ENCODE measurements at regions not wholly inside any gene's neighbourhood (a gene's known extent, or its start where the extent isn't known, plus 50 kb on each side); places are given as distances from the start of the nearest gene placed in this dataset.

DNA sequence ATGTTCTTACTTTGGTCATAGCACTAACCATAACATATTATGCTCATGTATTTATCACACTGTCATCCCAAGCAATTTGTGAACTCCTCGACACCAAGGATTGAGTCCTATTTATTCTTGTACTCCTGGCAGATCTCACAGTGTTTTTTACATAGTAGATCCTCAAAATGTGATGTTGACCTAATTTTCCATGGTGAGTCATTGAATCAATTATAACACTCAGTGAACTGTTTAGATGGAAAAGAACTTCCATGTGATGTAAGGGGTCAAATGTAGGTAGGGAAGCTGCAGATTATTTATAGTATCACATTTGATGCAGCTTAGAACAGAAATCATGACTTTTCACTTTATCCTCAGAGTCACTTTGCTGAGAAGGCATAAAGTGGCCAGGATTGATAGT is 281.9 kb upstream of the ADAMTS5 start:
- Mint-ChIP-seq H3K36me3 (no peaks in the 10 kb centered on the region), H3K27me3 (peaks cover 2% of the 10 kb centered on the region), H3K4me3 (no peak overlapping the region), H3K27ac (no peak overlapping the region), H3K4me1 (no peaks in the 10 kb centered on the region), H3K9me3 (peaks cover 15% of the 10 kb centered on the region)

DNA sequence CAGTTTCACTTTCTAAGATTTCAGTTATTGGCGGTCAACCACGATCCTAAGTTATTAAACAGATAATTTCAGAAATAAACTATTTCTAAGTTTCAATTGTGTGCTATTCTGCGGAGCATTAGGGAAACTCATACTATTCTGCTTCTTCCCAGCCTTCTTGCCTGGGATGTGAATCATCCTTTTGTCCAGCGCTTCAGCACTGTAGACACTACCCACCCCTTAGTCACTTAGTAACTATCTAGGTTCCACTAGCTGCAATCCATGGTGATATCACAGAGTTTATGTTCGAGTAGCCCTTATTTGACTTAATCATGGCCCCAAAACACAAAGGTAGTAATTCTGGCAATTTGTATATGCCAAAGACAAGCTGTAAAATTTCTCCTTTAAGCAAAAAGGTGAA is 279.9 kb upstream of the ADAMTS5 start:
- H3K4me1 Mint-ChIP-seq = no peaks in the 10 kb centered on the region
- H3K4me3 Mint-ChIP-seq = no peak overlapping the region
- H3K9me3 Mint-ChIP-seq = peaks cover 12% of the 10 kb centered on the region
- H3K27me3 Mint-ChIP-seq = peaks cover 2% of the 10 kb centered on the region
- H3K27ac Mint-ChIP-seq = no peak overlapping the region
- H3K36me3 Mint-ChIP-seq = no peaks in the 10 kb centered on the region

- peaks cover 7% of the 10 kb centered on the region for H3K9me3 Mint-ChIP-seq
- no peak overlapping the region for H3K4me3 Mint-ChIP-seq
- H3K27me3 Mint-ChIP-seq = peaks cover 2% of the 10 kb centered on the region
- H3K4me1 Mint-ChIP-seq = no peaks in the 10 kb centered on the region
- H3K36me3 Mint-ChIP-seq = no peaks in the 10 kb centered on the region
- no peak overlapping the region for H3K27ac Mint-ChIP-seq
Measured at GRCh38 chr21:27244776-27245175, 277.9 kb upstream of the ADAMTS5 start.

DNA sequence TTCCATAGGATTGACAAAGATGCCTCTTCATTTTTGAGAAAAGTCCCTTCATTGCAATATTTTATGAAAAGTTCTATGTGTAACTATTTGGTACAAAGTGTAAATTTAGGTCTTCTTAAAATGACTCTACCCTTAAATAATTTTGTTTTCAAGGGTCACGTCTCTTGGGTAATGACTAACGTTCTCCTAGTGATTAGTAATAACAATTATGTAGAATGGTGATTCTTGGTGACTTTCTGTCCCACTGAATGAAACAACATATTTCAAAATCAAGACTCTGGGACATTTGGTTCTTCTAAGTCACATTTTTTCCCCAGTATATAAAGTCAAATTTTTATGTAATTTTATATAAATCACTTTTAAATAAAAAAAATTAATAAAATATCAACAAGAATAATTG is 277.5 kb upstream of the ADAMTS5 start:
- H3K36me3 Mint-ChIP-seq = no peaks in the 10 kb centered on the region
- peaks cover 2% of the 10 kb centered on the region for H3K27me3 Mint-ChIP-seq
- no peak overlapping the region for H3K4me3 Mint-ChIP-seq
- H3K9me3 Mint-ChIP-seq = peaks cover 7% of the 10 kb centered on the region
- no peak overlapping the region for H3K27ac Mint-ChIP-seq
- H3K4me1 Mint-ChIP-seq = no peaks in the 10 kb centered on the region

- H3K27me3 Mint-ChIP-seq = no peaks in the 10 kb centered on the region
- no peak overlapping the region for H3K4me3 Mint-ChIP-seq
- H3K27ac Mint-ChIP-seq = no peak overlapping the region
- peaks cover 3% of the 10 kb centered on the region for H3K9me3 Mint-ChIP-seq
- H3K4me1 Mint-ChIP-seq = no peaks in the 10 kb centered on the region
- H3K36me3 Mint-ChIP-seq = no peaks in the 10 kb centered on the region
Measured at GRCh38 chr21:27240839-27241238, 274.0 kb upstream of the ADAMTS5 start.

- Mint-ChIP-seq H3K4me3 (no peak overlapping the region), H3K36me3 (no peaks in the 10 kb centered on the region), H3K9me3 (no peaks in the 10 kb centered on the region), H3K27ac (no peak overlapping the region), H3K27me3 (no peaks in the 10 kb centered on the region), H3K4me1 (no peaks in the 10 kb centered on the region)
Measured at GRCh38 chr21:27233514-27234115, 266.7 kb upstream of the ADAMTS5 start.

- H3K27me3 Mint-ChIP-seq = no peaks in the 10 kb centered on the region
- no peaks in the 10 kb centered on the region for H3K36me3 Mint-ChIP-seq
- H3K4me1 Mint-ChIP-seq = no peaks in the 10 kb centered on the region
- no peak overlapping the region for H3K4me3 Mint-ChIP-seq
- H3K27ac Mint-ChIP-seq = no peak overlapping the region
- H3K9me3 Mint-ChIP-seq = no peaks in the 10 kb centered on the region
Measured at GRCh38 chr21:27225940-27226339, 259.1 kb upstream of the ADAMTS5 start.

DNA sequence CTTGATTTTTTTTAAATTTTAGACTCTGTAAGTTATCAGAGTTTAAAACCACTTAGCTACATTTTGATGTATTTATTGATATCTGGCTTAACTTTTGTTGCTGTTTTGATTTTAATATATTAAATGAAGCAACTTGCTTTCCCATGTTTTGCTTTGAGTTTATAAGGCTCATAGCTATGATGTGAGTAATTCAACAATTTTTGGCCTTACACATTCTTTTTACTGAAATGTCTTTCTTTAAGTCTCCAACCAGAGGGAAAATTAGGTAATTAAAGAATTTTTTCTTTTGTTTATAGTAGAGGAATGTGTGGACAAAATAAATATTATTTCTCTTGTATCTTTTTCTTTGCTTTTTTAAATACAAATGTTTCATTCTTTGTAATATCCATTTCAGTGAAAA is 258.3 kb upstream of the ADAMTS5 start:
- H3K27me3 Mint-ChIP-seq = no peaks in the 10 kb centered on the region
- H3K4me3 Mint-ChIP-seq = no peak overlapping the region
- H3K4me1 Mint-ChIP-seq = no peaks in the 10 kb centered on the region
- H3K27ac Mint-ChIP-seq = no peak overlapping the region
- no peaks in the 10 kb centered on the region for H3K36me3 Mint-ChIP-seq
- H3K9me3 Mint-ChIP-seq = peaks cover 2% of the 10 kb centered on the region

DNA sequence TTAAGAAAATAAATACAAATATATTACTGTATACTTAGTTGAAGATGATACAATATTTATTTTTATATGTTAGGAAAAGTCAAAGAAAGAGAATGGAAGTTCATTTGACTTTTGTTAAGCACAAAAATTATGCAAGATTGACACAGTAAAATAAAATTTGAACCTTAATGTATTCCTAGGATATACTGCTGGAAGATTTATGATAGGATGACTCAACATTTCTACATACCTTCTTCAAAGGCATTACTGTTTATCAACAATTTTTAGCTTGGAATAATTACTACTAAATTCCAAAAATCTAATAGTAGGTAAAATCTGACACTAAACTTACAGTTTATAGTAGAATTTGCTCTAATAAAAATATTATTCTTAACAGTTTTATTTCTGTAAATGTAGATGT is 257.3 kb upstream of the ADAMTS5 start:
- Mint-ChIP-seq H3K4me1 (no peaks in the 10 kb centered on the region), H3K9me3 (peaks cover 4% of the 10 kb centered on the region), H3K4me3 (no peak overlapping the region), H3K27ac (no peak overlapping the region), H3K27me3 (no peaks in the 10 kb centered on the region), H3K36me3 (no peaks in the 10 kb centered on the region)

GRCh38 chr21:27221077-27221476 is 254.2 kb upstream of the ADAMTS5 start:
- no peaks in the 10 kb centered on the region for H3K4me1 Mint-ChIP-seq
- H3K36me3 Mint-ChIP-seq = no peaks in the 10 kb centered on the region
- no peak overlapping the region for H3K27ac Mint-ChIP-seq
- peaks cover 4% of the 10 kb centered on the region for H3K9me3 Mint-ChIP-seq
- H3K4me3 Mint-ChIP-seq = no peak overlapping the region
- no peaks in the 10 kb centered on the region for H3K27me3 Mint-ChIP-seq

DNA sequence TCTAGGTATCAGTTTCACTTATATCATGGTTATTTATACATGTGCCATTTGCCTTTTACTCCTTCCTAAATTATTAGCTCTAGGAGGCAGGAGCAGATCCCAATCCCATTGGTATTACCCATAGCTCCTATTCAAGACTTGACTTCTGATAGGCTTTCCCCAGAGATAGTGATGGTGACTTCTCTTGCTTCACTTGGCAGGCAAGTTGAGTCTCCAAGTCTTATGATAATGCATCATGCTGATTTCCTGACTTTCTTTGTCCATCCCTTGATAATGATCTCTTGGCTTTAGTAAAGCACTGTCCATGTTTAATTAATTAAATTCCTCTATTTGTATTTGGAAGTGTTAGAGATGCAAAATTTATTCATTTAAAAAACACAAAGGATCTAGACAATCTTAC is 253.5 kb upstream of the ADAMTS5 start:
- H3K27me3 Mint-ChIP-seq = no peaks in the 10 kb centered on the region
- H3K36me3 Mint-ChIP-seq = no peaks in the 10 kb centered on the region
- no peak overlapping the region for H3K4me3 Mint-ChIP-seq
- no peaks in the 10 kb centered on the region for H3K4me1 Mint-ChIP-seq
- peaks cover 4% of the 10 kb centered on the region for H3K9me3 Mint-ChIP-seq
- H3K27ac Mint-ChIP-seq = no peak overlapping the region

- H3K4me1 Mint-ChIP-seq = no peaks in the 10 kb centered on the region
- H3K27me3 Mint-ChIP-seq = no peaks in the 10 kb centered on the region
- no peaks in the 10 kb centered on the region for H3K36me3 Mint-ChIP-seq
- no peak overlapping the region for H3K4me3 Mint-ChIP-seq
- peaks cover 4% of the 10 kb centered on the region for H3K9me3 Mint-ChIP-seq
- H3K27ac Mint-ChIP-seq = no peak overlapping the region
Measured at GRCh38 chr21:27219068-27219467, 252.2 kb upstream of the ADAMTS5 start.

DNA sequence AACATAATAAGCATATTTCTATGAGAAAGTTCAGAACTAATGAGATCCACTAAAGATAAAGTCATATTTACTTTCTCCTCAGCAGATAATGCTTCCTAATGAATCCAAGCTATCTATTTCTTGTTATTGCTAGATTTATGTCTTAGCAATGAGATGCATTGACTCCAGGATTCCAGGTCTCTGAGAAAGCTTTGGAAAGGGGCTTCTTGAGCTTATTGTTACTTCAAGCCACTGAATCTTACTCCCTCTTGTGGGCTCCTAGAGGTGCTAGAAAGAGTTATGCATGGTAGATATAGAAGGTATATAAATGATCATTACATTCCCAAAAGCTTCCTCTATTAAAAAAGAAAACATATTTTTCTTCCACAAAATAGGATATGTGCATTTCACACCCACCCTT is 246.4 kb upstream of the ADAMTS5 start:
- Mint-ChIP-seq H3K4me3 (no peak overlapping the region), H3K4me1 (no peaks in the 10 kb centered on the region), H3K27me3 (no peaks in the 10 kb centered on the region), H3K36me3 (no peaks in the 10 kb centered on the region), H3K9me3 (no peaks in the 10 kb centered on the region), H3K27ac (no peak overlapping the region)

GRCh38 chr21:27212441-27212840 is 245.6 kb upstream of the ADAMTS5 start:
- Mint-ChIP-seq H3K4me1 (no peaks in the 10 kb centered on the region), H3K27me3 (no peaks in the 10 kb centered on the region)

GRCh38 chr21:27209546-27209945 is 242.7 kb upstream of the ADAMTS5 start:
- Mint-ChIP-seq H3K4me3 (no peak overlapping the region), H3K27me3 (no peaks in the 10 kb centered on the region)

More at GRCh38 chr21:27212441-27212840, 245.6 kb upstream of the ADAMTS5 start:
- Mint-ChIP-seq H3K4me3 (no peak overlapping the region), H3K27ac (no peak overlapping the region), H3K9me3 (no peaks in the 10 kb centered on the region), H3K36me3 (no peaks in the 10 kb centered on the region)

GRCh38 chr21:27206368-27206982 is 239.6 kb upstream of the ADAMTS5 start:
- Mint-ChIP-seq H3K4me3 (no peak overlapping the region), H3K4me1 (no peaks in the 10 kb centered on the region), H3K9me3 (peaks cover 4% of the 10 kb centered on the region), H3K27ac (no peak overlapping the region), H3K36me3 (no peaks in the 10 kb centered on the region), H3K27me3 (no peaks in the 10 kb centered on the region)

More at GRCh38 chr21:27209546-27209945, 242.7 kb upstream of the ADAMTS5 start:
- no peak overlapping the region for H3K27ac Mint-ChIP-seq
- no peaks in the 10 kb centered on the region for H3K4me1 Mint-ChIP-seq
- H3K36me3 Mint-ChIP-seq = no peaks in the 10 kb centered on the region
- no peaks in the 10 kb centered on the region for H3K9me3 Mint-ChIP-seq

- H3K27ac Mint-ChIP-seq = no peak overlapping the region
- no peaks in the 10 kb centered on the region for H3K27me3 Mint-ChIP-seq
- H3K4me1 Mint-ChIP-seq = no peaks in the 10 kb centered on the region
- H3K4me3 Mint-ChIP-seq = no peak overlapping the region
- no peaks in the 10 kb centered on the region for H3K36me3 Mint-ChIP-seq
- peaks cover 4% of the 10 kb centered on the region for H3K9me3 Mint-ChIP-seq
Measured at GRCh38 chr21:27202301-27202700, 235.4 kb upstream of the ADAMTS5 start.

Measured in activated naive CD4-positive, alpha-beta T cell treated with anti-CD3 and anti-CD28 coated beads, Interleukin-2, amount 50 U/mL, for 24 hours (primary cell).